ENCODE measurements at regions not wholly inside any gene's neighbourhood (a gene's known extent, or its start where the extent isn't known, plus 50 kb on each side); places are given as distances from the start of the nearest gene placed in this dataset.

GRCh38 chr2:611519-611918, 65.7 kb downstream of the TMEM18 start:
- H3K4me3 ChIP-seq (ENCODE audit: low read depth, low read length) = no peak overlapping the region
- DNase-seq (ENCODE audit: low read depth) = no peak
- TF ChIP-seq CTCF (conservative IDR thresholded peaks at IDR 0.05; ENCODE audit: low read depth, low read length) = no peak

- H3K4me3 ChIP-seq (ENCODE audit: low read depth, low read length) = no peak overlapping the region
- DNase-seq (ENCODE audit: low read depth) = no peak
- TF ChIP-seq CTCF (conservative IDR thresholded peaks at IDR 0.05; ENCODE audit: low read depth, low read length) = no peak
These were observed 66.7 kb downstream of the TMEM18 start for GRCh38 chr2:610491-610890.

GRCh38 chr2:609881-610280, 67.3 kb downstream of the TMEM18 start:
- no peak for DNase-seq (ENCODE audit: low read depth)
- no peak for TF ChIP-seq CTCF (conservative IDR thresholded peaks at IDR 0.05; ENCODE audit: low read depth, low read length)
- H3K4me3 ChIP-seq (ENCODE audit: low read depth, low read length) = no peak overlapping the region

- no peak overlapping the region for H3K4me3 ChIP-seq (ENCODE audit: low read depth, low read length)
- DNase-seq (ENCODE audit: low read depth) = no peak
- no peak for TF ChIP-seq CTCF (conservative IDR thresholded peaks at IDR 0.05; ENCODE audit: low read depth, low read length)
These were observed 67.8 kb downstream of the TMEM18 start for GRCh38 chr2:609449-609848.

GRCh38 chr2:608711-609110, 68.5 kb downstream of the TMEM18 start:
- TF ChIP-seq CTCF (conservative IDR thresholded peaks at IDR 0.05; ENCODE audit: low read depth, low read length) = no peak
- DNase-seq (ENCODE audit: low read depth) = no peak
- no peak overlapping the region for H3K4me3 ChIP-seq (ENCODE audit: low read depth, low read length)

- H3K4me3 ChIP-seq (ENCODE audit: low read depth, low read length) = no peak overlapping the region
- TF ChIP-seq CTCF (conservative IDR thresholded peaks at IDR 0.05; ENCODE audit: low read depth, low read length) = no peak
- no peak for DNase-seq (ENCODE audit: low read depth)
These were observed 68.9 kb downstream of the TMEM18 start for GRCh38 chr2:608297-608696.

- no peak for DNase-seq (ENCODE audit: low read depth)
- H3K4me3 ChIP-seq (ENCODE audit: low read depth, low read length) = no peak overlapping the region
- no peak for TF ChIP-seq CTCF (conservative IDR thresholded peaks at IDR 0.05; ENCODE audit: low read depth, low read length)
These were observed 69.5 kb downstream of the TMEM18 start for GRCh38 chr2:607709-608108.

Data from choroid plexus epithelial cell (primary cell).